ENCODE measurements at regions not wholly inside any gene's neighbourhood (a gene's known extent, or its start where the extent isn't known, plus 50 kb on each side); places are given as distances from the start of the nearest gene placed in this dataset.

DNA sequence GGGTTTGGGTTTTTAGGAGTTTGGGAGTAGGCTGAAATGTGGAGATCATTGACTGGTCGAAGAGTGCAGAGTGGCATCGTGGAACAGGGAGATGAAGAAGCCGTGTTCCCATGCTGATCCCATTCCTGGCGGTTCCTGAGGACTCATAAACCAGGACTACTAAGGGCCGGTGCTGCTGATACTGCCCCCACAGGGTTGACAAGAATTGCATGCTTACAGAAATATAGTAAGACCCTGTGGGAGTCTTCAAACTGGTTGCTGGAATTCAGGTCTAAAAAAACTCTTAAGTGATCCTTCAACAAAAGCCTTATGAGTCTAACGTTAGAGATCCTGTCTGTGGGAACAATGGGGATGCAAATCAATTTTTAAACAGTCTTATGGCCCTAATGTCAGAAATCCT, 64.0 kb upstream of the ARHGAP5 start:
- Histone ChIP-seq H3K27me3 (replicated peaks; ENCODE audit: control insufficient read depth, insufficient read depth, low read length) (no peaks in the 10 kb centered on the region), H3K4me1 (peaks cover 31% of the 10 kb centered on the region), H3K36me3 (ENCODE audit: control insufficient read depth, insufficient read depth, low read length) (no peaks in the 10 kb centered on the region; the same call in 1 of the 2 replicates), H3K9me3 (no peaks in the 10 kb centered on the region), H3K4me3 (ENCODE audit: low read depth, low read length) (no peak overlapping the region)
- Mint-ChIP-seq H3K4me1 (ENCODE audit: low read depth, unreplicated experiment) (peaks cover 29% of the 10 kb centered on the region), H3K27ac (ENCODE audit: unreplicated experiment) (no peak overlapping the region), H3K27me3 (ENCODE audit: insufficient read depth, unreplicated experiment) (no peaks in the 10 kb centered on the region), H3K4me3 (ENCODE audit: unreplicated experiment) (no peak overlapping the region), H3K36me3 (ENCODE audit: insufficient read depth, unreplicated experiment) (no peaks in the 10 kb centered on the region), H3K9me3 (ENCODE audit: unreplicated experiment) (no peaks in the 10 kb centered on the region)
- intact Hi-C loops (cut with micrococcal nuclease; ENCODE audit: unreplicated experiment), result no loop called here
- POLR2A ChIA-PET, result no interaction called here
- CTCF ChIA-PET, result no interaction called here
- no TSS peak for BruUV-seq (replicated peaks)
- TF ChIP-seq, protein P1, sequence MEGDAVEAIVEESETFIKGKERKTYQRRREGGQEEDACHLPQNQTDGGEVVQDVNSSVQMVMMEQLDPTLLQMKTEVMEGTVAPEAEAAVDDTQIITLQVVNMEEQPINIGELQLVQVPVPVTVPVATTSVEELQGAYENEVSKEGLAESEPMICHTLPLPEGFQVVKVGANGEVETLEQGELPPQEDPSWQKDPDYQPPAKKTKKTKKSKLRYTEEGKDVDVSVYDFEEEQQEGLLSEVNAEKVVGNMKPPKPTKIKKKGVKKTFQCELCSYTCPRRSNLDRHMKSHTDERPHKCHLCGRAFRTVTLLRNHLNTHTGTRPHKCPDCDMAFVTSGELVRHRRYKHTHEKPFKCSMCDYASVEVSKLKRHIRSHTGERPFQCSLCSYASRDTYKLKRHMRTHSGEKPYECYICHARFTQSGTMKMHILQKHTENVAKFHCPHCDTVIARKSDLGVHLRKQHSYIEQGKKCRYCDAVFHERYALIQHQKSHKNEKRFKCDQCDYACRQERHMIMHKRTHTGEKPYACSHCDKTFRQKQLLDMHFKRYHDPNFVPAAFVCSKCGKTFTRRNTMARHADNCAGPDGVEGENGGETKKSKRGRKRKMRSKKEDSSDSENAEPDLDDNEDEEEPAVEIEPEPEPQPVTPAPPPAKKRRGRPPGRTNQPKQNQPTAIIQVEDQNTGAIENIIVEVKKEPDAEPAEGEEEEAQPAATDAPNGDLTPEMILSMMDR (IDR thresholded peaks at IDR 0.05; ENCODE audit: insufficient read depth in 1 of 2, low read depth in 1 of 2, low read length in 1 of 2, severe bottlenecking in 1 of 2, unreplicated experiment in 1 of 2), result peak in 1 of 2 experiments; percentile 3
- DNase-seq, result peak in 1 of 2 experiments; percentile 14

DNA sequence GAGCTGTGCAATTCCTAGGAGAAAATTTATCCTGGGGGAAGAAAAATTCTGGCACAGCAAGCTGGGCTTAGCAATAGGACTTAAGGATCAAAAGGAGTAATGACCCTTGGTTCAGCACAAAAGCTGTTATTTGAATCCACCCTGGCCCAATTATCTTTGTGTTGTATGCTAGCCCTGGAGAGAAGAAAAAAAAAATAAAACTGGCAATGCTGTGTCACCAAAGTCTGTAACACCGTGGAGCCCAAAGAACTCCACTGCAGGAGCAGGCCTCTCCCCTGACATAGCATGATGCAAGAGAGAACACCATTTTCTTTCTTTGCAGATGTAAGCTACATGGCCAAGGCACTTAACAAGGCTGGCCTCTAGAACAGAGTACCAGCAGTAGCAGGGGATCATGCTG, 63.0 kb upstream of the ARHGAP5 start:
- H3K36me3 Mint-ChIP-seq (ENCODE audit: insufficient read depth, unreplicated experiment), result no peaks in the 10 kb centered on the region
- no peak overlapping the region for H3K27ac Mint-ChIP-seq (ENCODE audit: unreplicated experiment)
- peaks cover 19% of the 10 kb centered on the region for H3K4me1 Mint-ChIP-seq (ENCODE audit: low read depth, unreplicated experiment)
- ChIA-PET POLR2A (no interaction called here), CTCF (no interaction called here)
- intact Hi-C loops (cut with micrococcal nuclease; ENCODE audit: unreplicated experiment), result no loop called here
- DNase-seq, result no peak
- no peaks in the 10 kb centered on the region for H3K9me3 ChIP-seq
- peaks cover 33% of the 10 kb centered on the region for H3K4me1 ChIP-seq
- H3K27me3 ChIP-seq (replicated peaks; ENCODE audit: control insufficient read depth, insufficient read depth, low read length), result no peaks in the 10 kb centered on the region
- no peak overlapping the region for H3K4me3 Mint-ChIP-seq (ENCODE audit: unreplicated experiment)
- BruUV-seq (replicated peaks), result no TSS peak
- H3K36me3 ChIP-seq (ENCODE audit: control insufficient read depth, insufficient read depth, low read length), result no peaks in the 10 kb centered on the region; the same call in 1 of the 2 replicates
- no peaks in the 10 kb centered on the region for H3K27me3 Mint-ChIP-seq (ENCODE audit: insufficient read depth, unreplicated experiment)
- H3K4me3 ChIP-seq (ENCODE audit: low read depth, low read length), result no peak overlapping the region
- TF ChIP-seq, protein P1 (IDR thresholded peaks at IDR 0.05; ENCODE audit: insufficient read depth in 1 of 2, low read depth in 1 of 2, low read length in 1 of 2, severe bottlenecking in 1 of 2, unreplicated experiment in 1 of 2), result no peak
- H3K9me3 Mint-ChIP-seq (ENCODE audit: unreplicated experiment), result no peaks in the 10 kb centered on the region

DNA sequence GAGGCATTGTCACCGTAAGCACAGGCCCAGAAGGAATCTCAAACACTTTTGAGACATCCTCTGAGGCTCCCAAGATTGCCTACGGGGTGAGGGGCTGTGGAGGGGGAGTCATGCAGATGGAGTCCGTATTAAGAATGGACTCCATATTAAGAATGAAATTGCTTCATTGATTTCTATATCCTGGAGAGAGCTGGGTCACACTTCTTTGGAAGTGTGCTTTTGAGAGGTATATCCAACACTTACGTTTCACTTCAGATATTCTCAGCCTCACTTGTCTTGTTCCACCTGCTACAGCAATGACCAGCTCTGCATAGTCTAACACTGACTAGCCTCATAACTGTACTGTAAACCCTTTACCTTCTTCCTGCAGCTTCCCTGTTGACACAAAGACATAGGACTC, 62.6 kb upstream of the ARHGAP5 start:
- Histone ChIP-seq H3K27me3 (replicated peaks; ENCODE audit: control insufficient read depth, insufficient read depth, low read length) (no peaks in the 10 kb centered on the region), H3K4me3 (ENCODE audit: low read depth, low read length) (no peak overlapping the region), H3K4me1 (peaks cover 28% of the 10 kb centered on the region), H3K9me3 (no peaks in the 10 kb centered on the region), H3K36me3 (ENCODE audit: control insufficient read depth, insufficient read depth, low read length) (no peaks in the 10 kb centered on the region; the same call in 1 of the 2 replicates)
- Mint-ChIP-seq H3K27me3 (ENCODE audit: insufficient read depth, unreplicated experiment) (no peaks in the 10 kb centered on the region), H3K36me3 (ENCODE audit: insufficient read depth, unreplicated experiment) (no peaks in the 10 kb centered on the region), H3K4me3 (ENCODE audit: unreplicated experiment) (no peak overlapping the region), H3K4me1 (ENCODE audit: low read depth, unreplicated experiment) (peaks cover 19% of the 10 kb centered on the region), H3K27ac (ENCODE audit: unreplicated experiment) (no peak overlapping the region), H3K9me3 (ENCODE audit: unreplicated experiment) (no peaks in the 10 kb centered on the region)
- BruUV-seq (replicated peaks), result no TSS peak
- POLR2A ChIA-PET, result no interaction called here
- CTCF ChIA-PET, result no interaction called here
- DNase-seq, result no peak
- TF ChIP-seq, protein P1 (IDR thresholded peaks at IDR 0.05; ENCODE audit: insufficient read depth in 1 of 2, low read depth in 1 of 2, low read length in 1 of 2, severe bottlenecking in 1 of 2, unreplicated experiment in 1 of 2), result no peak
- intact Hi-C loops (cut with micrococcal nuclease; ENCODE audit: unreplicated experiment), result no loop called here

All from Caco-2 (cell line).